ENCODE measurements at regions not wholly inside any gene's neighbourhood (a gene's known extent, or its start where the extent isn't known, plus 50 kb on each side); places are given as distances from the start of the nearest gene placed in this dataset.

DNA sequence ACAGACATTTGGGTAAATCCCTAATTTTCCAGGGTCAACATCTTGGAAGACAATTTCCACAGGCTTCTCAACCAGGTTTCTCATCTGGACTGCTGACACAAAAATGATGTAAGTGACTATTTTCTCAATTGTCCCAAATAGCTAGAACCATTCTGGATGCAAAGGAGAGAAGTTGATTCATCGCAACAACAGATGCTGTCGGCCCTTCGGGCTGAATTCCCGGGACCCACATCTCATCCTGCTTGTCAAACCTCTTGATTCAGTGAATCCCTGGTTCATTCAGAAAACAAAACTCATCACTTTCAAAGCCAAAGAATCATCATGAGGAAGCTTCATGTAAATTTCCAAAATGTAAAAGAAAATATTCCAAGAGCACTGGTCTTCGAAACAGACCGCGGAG, 251.8 kb downstream of the NPHP4 start:
- TF ChIP-seq, protein P1, sequence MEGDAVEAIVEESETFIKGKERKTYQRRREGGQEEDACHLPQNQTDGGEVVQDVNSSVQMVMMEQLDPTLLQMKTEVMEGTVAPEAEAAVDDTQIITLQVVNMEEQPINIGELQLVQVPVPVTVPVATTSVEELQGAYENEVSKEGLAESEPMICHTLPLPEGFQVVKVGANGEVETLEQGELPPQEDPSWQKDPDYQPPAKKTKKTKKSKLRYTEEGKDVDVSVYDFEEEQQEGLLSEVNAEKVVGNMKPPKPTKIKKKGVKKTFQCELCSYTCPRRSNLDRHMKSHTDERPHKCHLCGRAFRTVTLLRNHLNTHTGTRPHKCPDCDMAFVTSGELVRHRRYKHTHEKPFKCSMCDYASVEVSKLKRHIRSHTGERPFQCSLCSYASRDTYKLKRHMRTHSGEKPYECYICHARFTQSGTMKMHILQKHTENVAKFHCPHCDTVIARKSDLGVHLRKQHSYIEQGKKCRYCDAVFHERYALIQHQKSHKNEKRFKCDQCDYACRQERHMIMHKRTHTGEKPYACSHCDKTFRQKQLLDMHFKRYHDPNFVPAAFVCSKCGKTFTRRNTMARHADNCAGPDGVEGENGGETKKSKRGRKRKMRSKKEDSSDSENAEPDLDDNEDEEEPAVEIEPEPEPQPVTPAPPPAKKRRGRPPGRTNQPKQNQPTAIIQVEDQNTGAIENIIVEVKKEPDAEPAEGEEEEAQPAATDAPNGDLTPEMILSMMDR (conservative IDR thresholded peaks at IDR 0.05; ENCODE audit: low read length), result no peak
- DNase-seq (ENCODE audit: low read depth), result no peak
- H3K4me3 ChIP-seq (ENCODE audit: low read length), result no peak overlapping the region

DNA sequence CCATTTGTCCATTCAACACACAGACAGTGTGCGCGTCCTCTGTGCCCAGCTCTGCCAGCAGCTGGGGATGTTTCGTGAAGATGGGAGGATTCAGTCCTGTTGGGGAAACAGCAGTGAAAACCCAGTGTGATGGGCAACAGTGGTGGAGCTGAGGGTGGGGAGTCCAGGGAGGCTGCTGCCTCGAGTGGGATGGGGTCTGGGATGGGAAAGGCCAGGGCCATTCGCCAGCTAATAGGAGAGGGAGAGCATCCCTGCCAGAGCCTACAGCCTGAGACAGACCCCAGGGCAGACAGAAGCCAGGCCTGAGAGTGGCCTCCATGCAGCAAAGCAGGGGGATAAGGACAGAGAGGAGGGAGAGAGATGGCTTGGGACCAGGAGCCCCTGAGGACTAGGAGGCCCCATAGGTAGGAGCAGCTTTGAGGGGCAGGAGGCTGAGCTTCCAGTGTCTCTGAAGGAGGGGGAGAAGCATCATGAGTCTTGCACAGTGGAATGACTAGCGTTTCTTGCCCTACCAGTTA, 252.6 kb downstream of the NPHP4 start:
- no peak for DNase-seq (ENCODE audit: low read depth)
- TF ChIP-seq, protein P1 (conservative IDR thresholded peaks at IDR 0.05; ENCODE audit: low read length), result no peak
- no peak overlapping the region for H3K4me3 ChIP-seq (ENCODE audit: low read length)

DNA sequence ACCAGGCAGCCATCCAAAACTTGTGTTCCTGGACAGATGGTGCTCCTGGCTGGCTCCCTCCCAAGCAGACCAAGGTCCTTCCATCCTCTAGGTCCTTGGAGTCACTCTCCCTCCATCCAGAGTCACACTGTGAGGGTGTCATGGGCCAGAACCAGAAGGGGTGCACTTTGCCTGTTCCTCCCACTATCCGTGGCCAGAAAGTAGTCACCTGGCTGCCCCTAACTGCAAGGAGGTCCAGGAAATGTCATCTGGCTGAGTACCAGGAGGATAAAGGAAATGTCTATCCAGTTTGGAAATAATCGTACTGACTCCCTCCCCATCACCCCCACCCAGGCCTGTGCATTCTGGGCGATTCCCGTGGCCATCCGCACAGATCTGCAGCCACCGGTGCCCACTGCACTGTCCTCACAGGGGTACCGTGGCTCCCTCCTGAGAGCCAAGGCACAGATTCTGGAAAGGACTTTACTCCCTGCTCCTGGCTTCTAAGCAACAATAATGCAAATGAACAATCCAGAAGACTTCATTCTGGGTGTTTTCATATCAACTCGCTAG, 253.2 kb downstream of the NPHP4 start:
- H3K4me3 ChIP-seq (ENCODE audit: low read length), result no peak overlapping the region
- DNase-seq (ENCODE audit: low read depth), result no peak
- TF ChIP-seq, protein P1 (conservative IDR thresholded peaks at IDR 0.05; ENCODE audit: low read length), result no peak

DNA sequence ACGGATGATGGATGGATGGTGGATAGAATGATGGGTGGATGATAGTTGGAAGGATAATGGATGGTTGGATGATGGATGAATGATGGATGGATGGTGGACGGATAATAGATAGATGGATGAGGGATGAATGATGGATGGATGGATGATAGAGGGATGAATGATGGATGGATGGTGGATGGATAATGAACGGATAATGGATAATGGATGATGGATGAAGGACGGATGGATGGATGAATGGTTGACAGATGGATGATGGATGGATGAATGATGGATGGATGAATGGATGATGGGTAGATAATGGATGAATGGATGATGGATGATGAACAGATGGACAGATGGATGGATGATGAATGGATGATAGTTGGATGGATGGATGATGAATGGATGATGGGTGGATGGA, 255.1 kb downstream of the NPHP4 start:
- no peak for DNase-seq (ENCODE audit: low read depth)
- TF ChIP-seq, protein P1 (conservative IDR thresholded peaks at IDR 0.05; ENCODE audit: low read length), result no peak
- no peak overlapping the region for H3K4me3 ChIP-seq (ENCODE audit: low read length)

DNA sequence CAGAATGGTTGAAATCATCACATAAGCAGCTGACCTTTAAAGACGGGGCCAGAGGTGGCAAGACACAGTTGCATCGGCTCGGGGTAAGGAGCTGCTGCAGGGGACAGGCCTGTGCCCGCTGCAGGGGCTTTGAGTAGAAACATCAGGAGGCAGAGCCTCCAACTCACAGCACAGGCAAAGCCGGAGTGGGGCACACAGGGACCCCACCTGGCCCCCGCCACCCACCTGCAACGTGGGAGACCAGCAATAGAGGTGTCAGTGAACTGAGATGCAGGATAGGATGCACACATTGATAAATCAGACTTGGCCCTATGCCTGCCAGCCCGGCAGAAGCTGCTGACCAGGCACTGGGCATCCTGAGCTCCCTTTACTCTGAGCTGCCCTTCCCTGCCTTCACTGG, 257.2 kb downstream of the NPHP4 start:
- DNase-seq (ENCODE audit: low read depth), result no peak
- no peak overlapping the region for H3K4me3 ChIP-seq (ENCODE audit: low read length)
- TF ChIP-seq, protein P1 (conservative IDR thresholded peaks at IDR 0.05; ENCODE audit: low read length), result no peak

DNA sequence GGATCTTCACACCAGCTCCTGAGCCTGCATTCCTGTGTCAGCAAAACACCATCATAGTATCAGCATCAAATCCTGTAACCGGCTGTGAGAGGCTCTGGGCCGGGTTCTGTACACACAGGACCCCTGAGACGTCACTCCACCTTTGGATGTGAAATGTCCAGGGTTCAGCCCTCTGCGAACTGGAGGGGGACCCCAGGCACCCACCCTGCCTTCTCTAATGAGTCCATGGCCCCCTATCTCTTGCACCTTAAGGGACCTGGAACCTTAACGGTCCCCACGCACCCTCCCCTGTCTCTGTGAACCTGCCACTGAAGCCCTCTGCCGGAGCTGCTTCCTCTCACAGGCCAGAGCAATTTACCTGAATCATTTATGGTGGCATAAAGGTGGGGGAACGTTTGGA, 257.8 kb downstream of the NPHP4 start:
- no peak overlapping the region for H3K4me3 ChIP-seq (ENCODE audit: low read length)
- no peak for DNase-seq (ENCODE audit: low read depth)
- TF ChIP-seq, protein P1 (conservative IDR thresholded peaks at IDR 0.05; ENCODE audit: low read length), result no peak

DNA sequence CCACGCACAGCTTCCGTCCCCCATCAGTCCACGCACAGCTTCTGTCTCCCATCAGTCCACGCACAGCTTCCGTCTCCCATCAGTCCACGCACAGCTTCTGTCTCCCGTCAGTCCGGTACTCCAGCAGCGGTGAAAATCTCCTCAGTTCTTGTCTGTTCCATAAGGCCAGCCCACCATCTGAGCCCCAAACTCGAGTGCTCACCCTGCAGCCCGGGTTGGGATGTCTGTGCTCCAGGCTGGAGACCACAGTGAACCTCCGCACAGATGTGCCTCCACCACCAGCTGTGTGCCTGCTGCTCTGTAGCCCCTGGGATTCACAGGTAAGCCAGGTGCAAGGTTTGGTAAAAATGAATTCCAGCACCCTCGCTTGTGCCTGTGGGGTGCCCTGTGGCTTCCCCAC, 258.6 kb downstream of the NPHP4 start:
- no peak for DNase-seq (ENCODE audit: low read depth)

More for the DNA sequence above, 258.6 kb downstream of the NPHP4 start:
- TF ChIP-seq, protein P1 (conservative IDR thresholded peaks at IDR 0.05; ENCODE audit: low read length), result no peak
- no peak overlapping the region for H3K4me3 ChIP-seq (ENCODE audit: low read length)
